ENCODE measurements at regions not wholly inside any gene's neighbourhood (a gene's known extent, or its start where the extent isn't known, plus 50 kb on each side); places are given as distances from the start of the nearest gene placed in this dataset.

- TF ChIP-seq GATA3 (IDR thresholded peaks at IDR 0.05; ENCODE audit: low read depth, low read length) (no peak), GATA2 (IDR thresholded peaks at IDR 0.05; ENCODE audit: low read depth, low read length) (no peak)
Measured at GRCh38 chr14:34027130-34027989, 76.5 kb upstream of the EGLN3 start.

DNA sequence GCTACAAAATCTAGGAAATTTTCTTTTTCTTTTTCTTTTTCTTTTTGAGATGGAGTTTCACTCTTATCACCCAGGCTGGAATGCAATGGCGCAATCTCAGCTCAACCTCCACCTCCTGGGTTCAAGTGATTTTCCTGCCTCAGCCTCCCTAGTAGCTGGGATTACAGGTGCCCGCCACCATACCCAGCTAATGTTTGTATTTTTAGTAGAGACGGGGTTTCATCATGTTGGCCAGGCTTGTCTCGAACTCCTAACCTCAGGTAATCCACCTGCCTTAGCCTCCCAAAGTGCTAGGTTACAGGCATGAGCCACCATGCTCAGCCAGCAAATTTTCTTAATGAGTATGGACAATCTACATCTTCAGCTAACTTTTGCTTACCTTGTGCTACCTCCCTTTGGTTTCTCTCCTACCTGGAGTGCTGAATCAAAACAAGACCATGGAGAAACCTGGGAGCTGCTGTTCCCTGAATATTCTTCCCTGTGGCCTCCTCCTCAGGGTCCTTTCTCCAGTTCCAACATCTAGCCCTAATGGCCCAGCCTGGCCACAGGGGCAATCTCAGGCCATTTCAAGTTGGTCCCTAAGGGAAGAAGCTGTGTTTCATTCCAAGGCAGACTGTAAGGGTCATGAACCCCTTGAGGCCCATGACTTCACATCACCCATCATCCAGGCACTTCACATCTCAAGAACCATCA, 74.6 kb upstream of the EGLN3 start:
- TF ChIP-seq GATA2 (IDR thresholded peaks at IDR 0.05; ENCODE audit: low read depth, low read length) (no peak), GATA3 (IDR thresholded peaks at IDR 0.05; ENCODE audit: low read depth, low read length) (no peak)

GRCh38 chr14:34024768-34025144, 73.9 kb upstream of the EGLN3 start:
- TF ChIP-seq GATA3 (IDR thresholded peaks at IDR 0.05; ENCODE audit: low read depth, low read length) = no peak
- no peak for TF ChIP-seq GATA2 (IDR thresholded peaks at IDR 0.05; ENCODE audit: low read depth, low read length)

GRCh38 chr14:34023824-34024767, 73.2 kb upstream of the EGLN3 start:
- TF ChIP-seq GATA2 (IDR thresholded peaks at IDR 0.05; ENCODE audit: low read depth, low read length) (no peak), GATA3 (IDR thresholded peaks at IDR 0.05; ENCODE audit: low read depth, low read length) (no peak)

GRCh38 chr14:34021096-34021495, 70.2 kb upstream of the EGLN3 start:
- no peak for TF ChIP-seq GATA3 (IDR thresholded peaks at IDR 0.05; ENCODE audit: low read depth, low read length)
- no peak for TF ChIP-seq GATA2 (IDR thresholded peaks at IDR 0.05; ENCODE audit: low read depth, low read length)

GRCh38 chr14:34020014-34020413, 69.1 kb upstream of the EGLN3 start:
- no peak for TF ChIP-seq GATA3 (IDR thresholded peaks at IDR 0.05; ENCODE audit: low read depth, low read length)
- no peak for TF ChIP-seq GATA2 (IDR thresholded peaks at IDR 0.05; ENCODE audit: low read depth, low read length)

DNA sequence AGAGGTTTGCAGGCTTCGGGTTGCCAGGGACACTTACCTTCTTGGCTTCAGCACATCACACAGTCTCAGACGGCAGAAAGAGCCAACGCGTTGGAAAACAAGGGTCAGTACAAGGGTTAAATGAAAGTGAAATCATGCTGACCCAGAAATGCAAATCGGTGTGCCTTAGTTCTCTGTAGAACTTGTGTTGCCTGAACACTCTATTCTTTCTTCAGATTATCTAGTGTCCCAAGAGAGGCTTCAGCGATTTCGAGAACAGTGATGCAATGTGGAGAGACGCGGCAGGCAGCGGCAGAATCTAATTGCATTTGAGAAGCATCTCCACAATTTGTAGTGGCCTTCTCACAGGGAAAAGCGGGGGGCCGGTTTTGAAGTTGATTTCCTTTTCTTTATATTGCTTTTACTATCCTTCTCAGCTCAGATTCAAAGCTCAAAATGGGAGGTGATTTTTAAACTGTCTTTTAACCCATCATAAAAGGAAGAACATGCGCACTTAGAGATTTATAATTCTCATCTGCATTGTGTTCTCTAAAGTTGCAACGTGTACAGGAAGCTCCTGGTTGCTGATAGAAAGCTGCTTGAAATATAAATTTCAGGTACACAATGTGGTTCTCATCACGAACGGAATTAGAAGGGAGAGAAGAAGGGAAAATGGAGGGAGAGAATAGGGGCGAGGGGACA, 67.8 kb upstream of the EGLN3 start:
- TF ChIP-seq GATA3 (IDR thresholded peaks at IDR 0.05; ENCODE audit: low read depth, low read length) (no peak), GATA2 (IDR thresholded peaks at IDR 0.05; ENCODE audit: low read depth, low read length) (no peak)

DNA sequence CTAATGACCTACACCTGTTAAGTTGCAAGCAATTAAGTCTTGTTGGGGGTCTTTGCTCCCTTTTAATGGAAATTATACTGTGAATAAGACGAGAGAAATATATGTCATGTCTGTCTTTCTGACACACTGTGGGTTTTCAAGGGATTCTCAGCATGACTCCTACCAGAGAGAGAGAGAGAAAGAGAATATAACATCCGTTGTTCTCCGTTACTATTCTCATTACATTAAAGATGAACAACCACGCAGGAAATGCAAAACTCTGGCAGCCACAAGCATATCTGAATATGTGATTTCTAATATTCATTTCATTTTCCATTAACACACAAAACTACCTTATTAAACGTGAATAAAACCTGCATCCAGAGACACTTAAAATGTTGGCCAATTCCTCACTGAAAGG, 67.3 kb upstream of the EGLN3 start:
- TF ChIP-seq GATA3 (IDR thresholded peaks at IDR 0.05; ENCODE audit: low read depth, low read length) = no peak
- TF ChIP-seq GATA2 (IDR thresholded peaks at IDR 0.05; ENCODE audit: low read depth, low read length) = no peak

- no peak for TF ChIP-seq GATA2 (IDR thresholded peaks at IDR 0.05; ENCODE audit: low read depth, low read length)
- TF ChIP-seq GATA3 (IDR thresholded peaks at IDR 0.05; ENCODE audit: low read depth, low read length) = no peak
Measured at GRCh38 chr14:34015383-34015782, 64.5 kb upstream of the EGLN3 start.

- TF ChIP-seq GATA2 (IDR thresholded peaks at IDR 0.05; ENCODE audit: low read depth, low read length) (no peak), GATA3 (IDR thresholded peaks at IDR 0.05; ENCODE audit: low read depth, low read length) (no peak)
Measured at GRCh38 chr14:34014936-34015335, 64.1 kb upstream of the EGLN3 start.

DNA sequence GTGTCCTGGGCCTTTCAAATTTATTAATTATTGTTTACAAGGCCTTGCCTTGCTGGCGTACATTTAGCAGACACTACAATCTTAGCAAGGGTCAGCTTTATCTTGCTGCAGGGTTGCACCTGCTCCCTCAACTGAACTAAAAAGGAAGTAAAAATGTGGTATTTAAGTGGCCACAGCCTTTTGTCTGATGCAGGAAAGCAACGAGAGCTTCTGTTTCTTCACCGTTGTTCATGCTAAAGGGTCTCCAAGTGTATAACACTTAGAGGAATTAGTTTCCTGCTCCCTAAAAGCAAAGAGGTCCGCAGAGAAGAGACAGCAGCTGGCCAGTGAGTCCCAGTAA, 62.8 kb upstream of the EGLN3 start:
- TF ChIP-seq GATA2 (IDR thresholded peaks at IDR 0.05; ENCODE audit: low read depth, low read length) (no peak), GATA3 (IDR thresholded peaks at IDR 0.05; ENCODE audit: low read depth, low read length) (no peak)

DNA sequence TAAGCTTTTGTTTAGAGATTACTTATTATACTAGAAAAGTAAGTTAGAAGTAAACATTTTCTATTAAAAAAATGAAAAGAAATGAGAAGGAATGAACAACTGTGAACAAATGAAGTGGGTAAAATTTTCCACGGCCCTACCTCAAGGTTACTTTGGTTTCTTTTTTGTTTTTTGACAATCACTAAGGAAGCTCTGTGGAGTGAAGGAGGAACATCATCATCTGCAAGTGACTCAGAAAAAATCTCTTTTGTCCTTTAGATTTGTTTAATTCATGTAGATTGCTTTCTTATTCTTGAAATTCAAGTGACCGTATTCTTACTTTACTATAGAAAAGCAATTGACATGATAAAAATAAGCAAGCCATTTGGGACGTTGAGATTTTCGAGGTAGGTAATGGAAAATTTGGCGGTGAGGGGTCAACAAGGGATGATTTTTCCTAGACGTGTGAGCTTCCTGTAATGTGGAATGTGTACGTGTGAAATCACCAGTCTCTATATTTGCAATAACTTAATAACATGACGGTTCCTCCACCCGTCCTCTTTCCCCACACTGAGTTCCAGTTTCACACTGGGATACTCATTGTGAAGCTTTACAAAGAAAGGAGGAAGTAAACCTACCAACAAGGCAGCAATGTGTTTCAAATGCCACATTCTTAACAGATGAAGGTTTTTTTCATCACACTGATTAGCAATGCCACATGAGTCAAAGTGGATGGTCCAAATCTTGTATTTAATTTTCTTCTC, 62.3 kb upstream of the EGLN3 start:
- TF ChIP-seq GATA3 (IDR thresholded peaks at IDR 0.05; ENCODE audit: low read depth, low read length) (no peak), GATA2 (IDR thresholded peaks at IDR 0.05; ENCODE audit: low read depth, low read length) (no peak)

GRCh38 chr14:34012369-34012768, 61.5 kb upstream of the EGLN3 start:
- no peak for TF ChIP-seq GATA2 (IDR thresholded peaks at IDR 0.05; ENCODE audit: low read depth, low read length)

All from SH-SY5Y (cell line).